Esophagus squamous epithelium (tissue), 5 donors: ENCODE measurements at regions not wholly inside any gene's neighbourhood (a gene's known extent, or its start where the extent isn't known, plus 50 kb on each side); places are given as distances from the start of the nearest gene placed in this dataset.

ENCODE experiments used
- DNase-seq: peaks from one replicate; lab custom pipeline; 2025; lab: John Stamatoyannopoulos, UW
- H3K27ac ChIP-seq, 4 donors: fragments of 200-600 bp; sonication (generic); one replicate each; pipeline ENCODE4 v1.5.1; 2016 to 2019; ENCODE audit warnings: mild to moderate bottlenecking in 1 of 4
- H3K27me3 ChIP-seq, 4 donors: fragments of 200-600 bp; sonication (generic); 1 replicate in 3 of 4; 2 replicates in 1 of 4; pipeline versions ENCODE4 v1.5.1 to v1.6.0; 2017 to 2021; ENCODE audit warnings: antibody characterized with exemption in 1 of 4
- H3K36me3 ChIP-seq, 3 donors: fragments of 200-600 bp; sonication (generic); one replicate each; pipeline ENCODE4 v1.5.1; 2016 to 2019
- H3K4me1 ChIP-seq, 3 donors: fragments of 200-600 bp; sonication (generic); one replicate each; pipeline ENCODE4 v1.5.1; 2017 to 2019
- H3K4me3 ChIP-seq, 4 donors: fragments of 200-600 bp; sonication (generic); 1 replicate in 3 of 4; 2 replicates in 1 of 4; pipeline ENCODE4 v1.5.1; 2016 to 2019; ENCODE audit warnings: mild to moderate bottlenecking in 2 of 4, moderate library complexity in 1 of 4
- H3K9me3 ChIP-seq, 3 donors: fragments of 200-600 bp; sonication (generic); one replicate each; pipeline ENCODE4 v1.5.1; 2016 to 2019
- CTCF ChIP-seq, 6 experiments: fragments of 450-650 bp in 4 of 6; fragments of 200-600 bp in 2 of 6; sonication (generic) in 2 of 6; IDR thresholded peaks; one replicate each; pipeline ENCODE4 v1.5.1; 2016 to 2019; ENCODE audit warnings: antibody characterized with exemption in 6 of 6, mild to moderate bottlenecking in 4 of 6, moderate library complexity in 4 of 6
- POLR2A ChIP-seq, 4 donors: fragments of 450-650 bp; IDR thresholded peaks; one replicate each; pipeline ENCODE4 v1.6.1; 2017; ENCODE audit warnings: antibody characterized with exemption in 4 of 4, mild to moderate bottlenecking in 4 of 4, moderate library complexity in 3 of 4
- WGBS, 2 donors: methylation state at CpG; one replicate each; pipeline ENCODE4 v1.1.5; 2018; 5-methylcytosine and 5-hydroxymethylcytosine counted together
- intact Hi-C: fragments of 100-400 bp; cut with DNase I; formaldehyde crosslinking; loops from one replicate; pipeline ENCODE4 v1.15.0; 2022
- donor health status: DM: yes; HTN: yes; CAD: no.

DNA sequence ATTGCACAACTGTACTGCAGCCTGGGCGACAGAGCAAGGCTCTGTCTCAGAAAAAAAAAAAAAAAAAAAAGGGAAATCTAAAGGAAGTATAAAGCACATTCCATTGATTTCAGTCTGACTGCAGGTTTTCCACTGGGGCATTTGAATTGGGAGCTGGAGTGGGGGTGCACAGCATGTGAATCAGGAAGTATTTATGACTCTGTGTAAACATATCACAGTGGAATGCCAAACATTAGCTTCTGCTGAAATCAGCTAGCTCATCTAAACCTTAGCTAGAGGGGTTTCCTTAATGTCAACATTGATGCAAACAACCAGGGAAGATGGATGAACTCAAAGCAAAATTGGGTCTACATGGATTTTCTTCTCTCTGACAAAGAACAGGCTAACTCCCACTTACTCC, 641.0 kb upstream of the EEF2KMT start:
- no peak overlapping the region for H3K27ac ChIP-seq
- no peak overlapping the region for H3K4me3 ChIP-seq
- H3K27me3 ChIP-seq: no peaks in the 10 kb centered on the region
- H3K9me3 ChIP-seq: no peaks in the 10 kb centered on the region
- DNase-seq: no peak
- intact Hi-C loops: no loop called here
- no peak for TF ChIP-seq POLR2A (IDR thresholded peaks at IDR 0.05)
- no peak for TF ChIP-seq CTCF (IDR thresholded peaks at IDR 0.05)
- no peaks in the 10 kb centered on the region for H3K36me3 ChIP-seq
- WGBS, 2 donors: 27 to 43% methylated on average over 1 of the region's 1 CpG
- H3K4me1 ChIP-seq: no peaks in the 10 kb centered on the region

DNA sequence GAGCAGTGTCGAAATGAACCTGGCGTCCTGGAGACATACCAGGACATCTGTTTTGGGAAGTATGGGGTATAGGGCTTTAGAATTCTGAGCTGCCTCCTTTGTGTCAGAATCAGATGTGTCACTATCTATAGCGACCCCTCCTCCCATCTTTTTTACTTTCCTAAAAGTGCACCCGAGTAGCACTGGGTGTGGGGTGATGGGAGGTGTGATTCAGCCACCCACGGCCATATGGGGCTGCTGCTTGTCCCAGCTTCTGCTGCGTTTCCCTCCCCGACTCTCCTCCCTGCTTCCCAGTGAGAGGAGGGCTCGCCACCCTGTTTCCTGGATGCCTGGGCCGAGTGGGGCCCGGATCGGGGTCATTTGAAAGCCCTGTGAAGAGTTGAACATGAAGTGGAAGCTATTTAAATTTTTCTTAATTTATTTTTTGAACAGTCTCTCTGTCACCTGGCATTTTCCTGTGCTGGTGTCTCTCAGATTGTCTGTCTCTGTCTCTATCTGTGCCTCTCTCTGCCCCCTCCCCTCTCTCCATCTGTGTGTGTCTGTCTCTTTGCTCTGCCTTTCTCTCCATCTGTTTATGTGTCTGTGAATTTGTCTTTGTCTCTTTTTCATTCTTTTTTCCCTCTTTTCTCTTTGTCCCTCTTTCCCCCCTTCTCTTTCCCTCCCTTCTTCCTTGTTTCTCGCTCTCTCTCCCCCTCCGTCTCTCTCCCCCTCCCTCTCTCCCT, 638.8 kb upstream of the EEF2KMT start:
- Histone ChIP-seq H3K4me1 (no peaks in the 10 kb centered on the region), H3K27me3 (no peaks in the 10 kb centered on the region), H3K9me3 (no peaks in the 10 kb centered on the region), H3K4me3 (no peak overlapping the region), H3K27ac (no peak overlapping the region), H3K36me3 (no peaks in the 10 kb centered on the region)
- 35 to 38% methylated on average over 13 of the region's 13 CpGs for WGBS, 2 donors
- no peak for DNase-seq
- TF ChIP-seq POLR2A (IDR thresholded peaks at IDR 0.05) (no peak), CTCF (IDR thresholded peaks at IDR 0.05) (no peak)
- intact Hi-C loops: no loop called here

GRCh38 chr16:5735444-5735843, 637.8 kb upstream of the EEF2KMT start:
- H3K27me3 ChIP-seq: no peaks in the 10 kb centered on the region
- TF ChIP-seq POLR2A (IDR thresholded peaks at IDR 0.05): no peak
- no peak for TF ChIP-seq CTCF (IDR thresholded peaks at IDR 0.05)
- WGBS, 2 donors: 63 to 90% methylated on average over 2 to 10 of the region's 12 CpGs

DNA sequence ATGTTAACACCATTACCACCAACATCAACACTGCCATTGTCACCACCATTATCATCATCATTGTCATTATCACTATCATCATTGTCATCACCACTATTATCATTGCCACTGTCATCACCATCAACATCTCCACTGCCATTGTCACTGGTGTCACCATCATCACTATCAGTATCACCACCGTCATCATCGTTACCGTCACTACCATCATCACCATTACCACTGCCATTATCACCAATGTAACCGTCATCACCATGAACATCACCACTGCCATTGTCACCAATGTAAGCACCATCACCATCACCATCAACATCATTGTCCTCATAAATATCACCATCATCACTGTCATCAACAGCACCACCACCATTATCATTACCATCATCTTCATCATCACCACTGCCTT, 633.2 kb upstream of the EEF2KMT start:
- Histone ChIP-seq H3K27me3 (no peaks in the 10 kb centered on the region), H3K27ac (no peak overlapping the region), H3K4me1 (no peaks in the 10 kb centered on the region), H3K4me3 (no peak overlapping the region), H3K9me3 (no peaks in the 10 kb centered on the region), H3K36me3 (no peaks in the 10 kb centered on the region)
- TF ChIP-seq CTCF (IDR thresholded peaks at IDR 0.05) (no peak), POLR2A (IDR thresholded peaks at IDR 0.05) (no peak)
- no peak for DNase-seq
- 92 to 94% methylated on average over 4 of the region's 4 CpGs for WGBS, 2 donors
- intact Hi-C loops: no loop called here

More at GRCh38 chr16:5735444-5735843, 637.8 kb upstream of the EEF2KMT start:
- Histone ChIP-seq H3K4me3 (no peak overlapping the region), H3K36me3 (no peaks in the 10 kb centered on the region), H3K4me1 (no peaks in the 10 kb centered on the region), H3K27ac (no peak overlapping the region), H3K9me3 (no peaks in the 10 kb centered on the region)
- no peak for DNase-seq
- intact Hi-C loops: no loop called here

DNA sequence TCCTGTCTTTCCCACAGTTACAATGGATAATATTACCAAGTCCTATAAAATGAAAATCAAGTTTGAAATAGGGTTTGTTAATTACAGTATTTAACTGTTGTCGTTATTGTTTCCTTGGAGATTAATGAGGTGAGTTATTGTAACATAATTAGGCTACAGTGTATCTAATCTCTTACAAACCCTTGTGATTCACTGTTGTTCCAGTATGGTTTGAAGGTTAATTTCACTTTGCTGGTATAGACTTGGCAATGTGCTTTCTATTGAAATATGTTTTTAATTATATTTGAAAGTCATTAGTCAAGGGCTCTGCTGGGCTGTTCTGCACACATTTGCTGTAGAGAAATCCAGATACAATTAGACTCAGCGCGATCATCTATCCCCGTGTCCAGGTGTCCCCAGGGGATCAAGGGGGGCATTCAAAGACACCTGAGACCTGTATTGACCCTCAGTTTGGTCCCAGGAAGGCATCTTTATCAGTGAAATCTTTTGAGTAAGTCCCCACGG, 624.6 kb upstream of the EEF2KMT start:
- TF ChIP-seq CTCF (IDR thresholded peaks at IDR 0.05) (no peak), POLR2A (IDR thresholded peaks at IDR 0.05) (no peak)
- H3K4me3 ChIP-seq: no peak overlapping the region
- no peak overlapping the region for H3K27ac ChIP-seq
- DNase-seq: no peak
- WGBS, 2 donors: 73 to 76% methylated on average over 4 to 5 of the region's 5 CpGs
- no peaks in the 10 kb centered on the region for H3K27me3 ChIP-seq
- H3K4me1 ChIP-seq: no peaks in the 10 kb centered on the region
- no peaks in the 10 kb centered on the region for H3K36me3 ChIP-seq
- intact Hi-C loops: no loop called here
- H3K9me3 ChIP-seq: no peaks in the 10 kb centered on the region
